MCF 10A (cell line): ENCODE measurements at regions not wholly inside any gene's neighbourhood (a gene's known extent, or its start where the extent isn't known, plus 50 kb on each side); places are given as distances from the start of the nearest gene placed in this dataset.

Source experiments
- BruUV-seq: library from RNA; stranded (reverse); fragments of 400-500 nt; replicated peaks from 2 replicates; lab custom pipeline; 2021; lab: Mats Ljungman, UMichigan
- CTCF ChIA-PET: fragments of 300-600 bp; sonication (Branson Sonifier 250); formaldehyde crosslinking; extraction: SDS; loops from one replicate; lab custom pipeline; 2021; ENCODE audit warnings: antibody characterized with exemption, inconsistent platforms; lab: Yijun Ruan, JAX
- POLR2A ChIA-PET: fragments of 300-600, 350-650 bp; sonication (Branson Sonifier 250); formaldehyde crosslinking; extraction: SDS; loops from one replicate; lab custom pipeline; 2020; ENCODE audit warnings: antibody characterized with exemption, inconsistent platforms; lab: Yijun Ruan, JAX
- DNase-seq: peaks from one replicate; pipeline ENCODE4 v3.0.0-alpha.2; 2018; ENCODE audit not compliant: unreplicated experiment
- H3K27ac Mint-ChIP-seq: one replicate; pipeline ENCODE4 v1.8.0; 2022; ENCODE audit warnings: mild to moderate bottlenecking, low read depth, mixed read lengths; ENCODE audit not compliant: unreplicated experiment
- H3K27me3 Mint-ChIP-seq: one replicate; pipeline ENCODE4 v1.8.0; 2022; ENCODE audit warnings: mixed read lengths; ENCODE audit not compliant: insufficient read depth, unreplicated experiment
- H3K36me3 Mint-ChIP-seq: one replicate; pipeline ENCODE4 v1.8.0; 2022; ENCODE audit warnings: mild to moderate bottlenecking, moderate library complexity, mixed read lengths; ENCODE audit not compliant: insufficient read depth, unreplicated experiment
- H3K4me1 Mint-ChIP-seq: one replicate; pipeline ENCODE4 v1.8.0; 2022; ENCODE audit warnings: mixed read lengths; ENCODE audit not compliant: insufficient read depth, unreplicated experiment
- H3K4me3 Mint-ChIP-seq: one replicate; pipeline ENCODE4 v1.8.0; 2022; ENCODE audit warnings: mild to moderate bottlenecking, moderate library complexity, mixed read lengths; ENCODE audit not compliant: unreplicated experiment
- H3K9me3 Mint-ChIP-seq: one replicate; pipeline ENCODE4 v1.8.0; 2022; ENCODE audit warnings: mixed read lengths; ENCODE audit not compliant: unreplicated experiment
- CTCF ChIP-seq: fragments of 200-600 bp; IDR thresholded peaks from one replicate; pipeline ENCODE4 v1.8.0; 2022; ENCODE audit warnings: antibody characterized with exemption, mild to moderate bottlenecking; ENCODE audit not compliant: unreplicated experiment
- intact Hi-C: fragments of 100-400 bp; cut with micrococcal nuclease; formaldehyde crosslinking; loops from 2 replicates; pipeline ENCODE4 v1.14.1; 2022

GRCh38 chr1:30374400-30375070 lies 348.9 kb downstream of the MATN1 start:
- no peaks in the 10 kb centered on the region for H3K36me3 Mint-ChIP-seq
- H3K27me3 Mint-ChIP-seq, result peaks cover 24% of the 10 kb centered on the region
- intact Hi-C loops, result no loop called here
- BruUV-seq, result no TSS peak
- H3K4me3 Mint-ChIP-seq, result no peak overlapping the region
- peaks cover 1% of the 10 kb centered on the region for H3K4me1 Mint-ChIP-seq
- ChIA-PET CTCF (interaction anchor here (0.6 kb wide), 1 partner anchor 1033 kb away, joined by 3 read pairs; no protein-coding TSS in a partner anchor), POLR2A (interaction anchor here (0.6 kb wide), 1 partner anchor 788 kb away, joined by 6 read pairs; no protein-coding TSS in a partner anchor)
- TF ChIP-seq CTCF, result no peak
- H3K27ac Mint-ChIP-seq, result no peak overlapping the region
- DNase-seq, result no peak
- no peaks in the 10 kb centered on the region for H3K9me3 Mint-ChIP-seq

GRCh38 chr1:30373471-30374399 lies 349.6 kb downstream of the MATN1 start:
- Mint-ChIP-seq H3K9me3 (no peaks in the 10 kb centered on the region), H3K4me3 (no peak overlapping the region), H3K4me1 (no peaks in the 10 kb centered on the region), H3K27ac (peak overlapping the region; percentile 23), H3K36me3 (no peaks in the 10 kb centered on the region), H3K27me3 (peaks cover 28% of the 10 kb centered on the region)
- no TSS peak for BruUV-seq
- ChIA-PET CTCF (interaction anchor here (0.6 kb wide), 3 partner anchors 11 to 1032 kb away, joined by 3 read pairs; no protein-coding TSS in a partner anchor), POLR2A (interaction anchor here (0.6 kb wide), 2 partner anchors 789 to 1489 kb away, joined by 3 to 6 read pairs; no protein-coding TSS in a partner anchor)
- intact Hi-C loops, result no loop called here
- no peak for TF ChIP-seq CTCF
- no peak for DNase-seq

- BruUV-seq, result no TSS peak
- POLR2A ChIA-PET, result no interaction called here
- Mint-ChIP-seq H3K4me3 (no peak overlapping the region), H3K4me1 (no peaks in the 10 kb centered on the region), H3K9me3 (no peaks in the 10 kb centered on the region), H3K27me3 (peaks cover 36% of the 10 kb centered on the region), H3K36me3 (no peaks in the 10 kb centered on the region), H3K27ac (peak overlapping the region; percentile 23)
- intact Hi-C loops, result no loop called here
- DNase-seq, result peak; percentile 6
- CTCF ChIA-PET, result interaction anchor here (0.6 kb wide), 2 partner anchors 12 to 297 kb away, joined by 3 read pairs; no protein-coding TSS in a partner anchor
- TF ChIP-seq CTCF, result no peak
These were observed 350.5 kb downstream of the MATN1 start for GRCh38 chr1:30372792-30373433.
